ENCODE measurements at regions not wholly inside any gene's neighbourhood (a gene's known extent, or its start where the extent isn't known, plus 50 kb on each side); places are given as distances from the start of the nearest gene placed in this dataset.

DNA sequence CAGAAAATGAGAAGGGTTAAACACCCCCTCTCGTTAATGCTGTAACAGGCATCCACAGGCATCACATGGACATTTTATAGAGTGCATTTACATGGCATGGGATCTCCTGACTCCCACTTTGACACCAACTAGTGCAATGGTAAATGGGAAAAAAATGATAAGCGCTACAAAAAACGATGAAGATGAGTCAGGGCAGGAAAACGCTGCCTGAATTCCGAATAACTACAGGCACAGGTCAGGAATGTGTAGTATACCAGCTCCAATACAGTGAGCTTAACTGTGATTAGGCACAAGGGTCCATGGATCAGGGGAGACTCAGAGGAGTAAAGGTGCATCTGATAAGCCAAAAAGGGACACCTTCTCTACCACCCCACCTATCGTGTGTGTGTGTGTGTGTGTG is 223.6 kb downstream of the FOXO1 start:
- H3K9me3 Mint-ChIP-seq, result peaks cover 10% of the 10 kb centered on the region
- Histone ChIP-seq H3K4me3 (no peak overlapping the region), H3K79me2 (replicated peaks; ENCODE audit: insufficient read depth) (no peaks in the 10 kb centered on the region), H3K27ac (ENCODE audit: low read depth) (no peak overlapping the region), H4K20me1 (replicated peaks; ENCODE audit: insufficient read depth) (no peaks in the 10 kb centered on the region), H3K9me2 (ENCODE audit: insufficient read depth) (peaks cover 7% of the 10 kb centered on the region; the same call in 1 of the 2 replicates), H3F3A (replicated peaks; ENCODE audit: low read depth) (no peaks in the 10 kb centered on the region), H3K4me2 (no peak overlapping the region), H2AFZ (no peak overlapping the region), H3K36me3 (ENCODE audit: insufficient read depth) (no peaks in the 10 kb centered on the region), H3K27me3 (ENCODE audit: insufficient read depth) (no peaks in the 10 kb centered on the region), H3K4me1 (ENCODE audit: insufficient read depth) (no peaks in the 10 kb centered on the region)
- DNase-seq (ENCODE audit: low spot score), result no peak
- H3K4me3 Mint-ChIP-seq, result no peak overlapping the region
- no peaks in the 10 kb centered on the region for H3K27me3 Mint-ChIP-seq (ENCODE audit: insufficient read depth, low read depth, poor library complexity)
- TF ChIP-seq, protein P1, sequence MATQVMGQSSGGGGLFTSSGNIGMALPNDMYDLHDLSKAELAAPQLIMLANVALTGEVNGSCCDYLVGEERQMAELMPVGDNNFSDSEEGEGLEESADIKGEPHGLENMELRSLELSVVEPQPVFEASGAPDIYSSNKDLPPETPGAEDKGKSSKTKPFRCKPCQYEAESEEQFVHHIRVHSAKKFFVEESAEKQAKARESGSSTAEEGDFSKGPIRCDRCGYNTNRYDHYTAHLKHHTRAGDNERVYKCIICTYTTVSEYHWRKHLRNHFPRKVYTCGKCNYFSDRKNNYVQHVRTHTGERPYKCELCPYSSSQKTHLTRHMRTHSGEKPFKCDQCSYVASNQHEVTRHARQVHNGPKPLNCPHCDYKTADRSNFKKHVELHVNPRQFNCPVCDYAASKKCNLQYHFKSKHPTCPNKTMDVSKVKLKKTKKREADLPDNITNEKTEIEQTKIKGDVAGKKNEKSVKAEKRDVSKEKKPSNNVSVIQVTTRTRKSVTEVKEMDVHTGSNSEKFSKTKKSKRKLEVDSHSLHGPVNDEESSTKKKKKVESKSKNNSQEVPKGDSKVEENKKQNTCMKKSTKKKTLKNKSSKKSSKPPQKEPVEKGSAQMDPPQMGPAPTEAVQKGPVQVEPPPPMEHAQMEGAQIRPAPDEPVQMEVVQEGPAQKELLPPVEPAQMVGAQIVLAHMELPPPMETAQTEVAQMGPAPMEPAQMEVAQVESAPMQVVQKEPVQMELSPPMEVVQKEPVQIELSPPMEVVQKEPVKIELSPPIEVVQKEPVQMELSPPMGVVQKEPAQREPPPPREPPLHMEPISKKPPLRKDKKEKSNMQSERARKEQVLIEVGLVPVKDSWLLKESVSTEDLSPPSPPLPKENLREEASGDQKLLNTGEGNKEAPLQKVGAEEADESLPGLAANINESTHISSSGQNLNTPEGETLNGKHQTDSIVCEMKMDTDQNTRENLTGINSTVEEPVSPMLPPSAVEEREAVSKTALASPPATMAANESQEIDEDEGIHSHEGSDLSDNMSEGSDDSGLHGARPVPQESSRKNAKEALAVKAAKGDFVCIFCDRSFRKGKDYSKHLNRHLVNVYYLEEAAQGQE (IDR thresholded peaks at IDR 0.05; ENCODE audit: unreplicated experiment), result no peak
- TF ChIP-seq, protein P2, sequence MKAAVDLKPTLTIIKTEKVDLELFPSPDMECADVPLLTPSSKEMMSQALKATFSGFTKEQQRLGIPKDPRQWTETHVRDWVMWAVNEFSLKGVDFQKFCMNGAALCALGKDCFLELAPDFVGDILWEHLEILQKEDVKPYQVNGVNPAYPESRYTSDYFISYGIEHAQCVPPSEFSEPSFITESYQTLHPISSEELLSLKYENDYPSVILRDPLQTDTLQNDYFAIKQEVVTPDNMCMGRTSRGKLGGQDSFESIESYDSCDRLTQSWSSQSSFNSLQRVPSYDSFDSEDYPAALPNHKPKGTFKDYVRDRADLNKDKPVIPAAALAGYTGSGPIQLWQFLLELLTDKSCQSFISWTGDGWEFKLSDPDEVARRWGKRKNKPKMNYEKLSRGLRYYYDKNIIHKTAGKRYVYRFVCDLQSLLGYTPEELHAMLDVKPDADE (IDR thresholded peaks at IDR 0.05), result no peak
- TF ChIP-seq STAT1 (IDR thresholded peaks at IDR 0.05; ENCODE audit: unreplicated experiment) (no peak), NANOG (IDR thresholded peaks at IDR 0.05; ENCODE audit: borderline replicate concordance) (no peak), CREB1 (CRISPR knock-in tag; IDR thresholded peaks at IDR 0.05; ENCODE audit: low read depth) (no peak)
- no peak for ATAC-seq
- H3K27ac Mint-ChIP-seq, result no peak overlapping the region
- peaks cover 5% of the 10 kb centered on the region; the same call in 1 of the 3 replicates for H3K4me1 Mint-ChIP-seq
- peaks cover 5% of the 10 kb centered on the region; the same call in 2 of the 3 replicates for H3K36me3 Mint-ChIP-seq (ENCODE audit: low read depth)

DNA sequence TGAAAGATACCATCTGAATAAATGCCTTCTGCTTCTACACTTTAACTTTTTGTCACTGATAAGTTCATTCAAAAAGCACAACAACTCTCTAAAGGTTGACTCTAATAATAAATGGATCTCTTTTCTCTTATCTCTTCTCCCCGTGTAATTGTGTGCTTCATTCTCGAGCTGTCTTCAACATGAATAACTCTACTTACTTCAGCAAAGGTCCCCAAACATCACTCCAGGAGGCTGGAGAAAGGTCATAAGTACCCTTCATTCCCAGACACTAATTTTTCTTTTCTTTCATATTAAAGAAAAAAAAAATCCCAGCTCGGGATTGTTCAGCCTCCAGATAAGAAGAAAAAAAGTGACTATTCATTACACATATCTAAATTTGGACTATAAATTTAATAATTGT is 222.2 kb downstream of the FOXO1 start:
- DNase-seq (ENCODE audit: low spot score) (no peak), ATAC-seq (no peak)
- no peaks in the 10 kb centered on the region for H3K4me1 ChIP-seq (ENCODE audit: insufficient read depth)
- no peak overlapping the region for H3K4me3 ChIP-seq
- H3K4me2 ChIP-seq, result no peak overlapping the region
- no peaks in the 10 kb centered on the region for H3K27me3 ChIP-seq (ENCODE audit: insufficient read depth)
- no peaks in the 10 kb centered on the region for H3F3A ChIP-seq (replicated peaks; ENCODE audit: low read depth)
- peaks cover 7% of the 10 kb centered on the region; the same call in 1 of the 2 replicates for H3K9me2 ChIP-seq (ENCODE audit: insufficient read depth)
- peaks cover 5% of the 10 kb centered on the region; the same call in 2 of the 3 replicates for H3K36me3 Mint-ChIP-seq (ENCODE audit: low read depth)
- no peaks in the 10 kb centered on the region for H3K27me3 Mint-ChIP-seq (ENCODE audit: insufficient read depth, low read depth, poor library complexity)
- H3K4me1 Mint-ChIP-seq, result peaks cover 8% of the 10 kb centered on the region; the same call in 1 of the 3 replicates
- H3K27ac ChIP-seq (ENCODE audit: low read depth), result no peak overlapping the region
- no peak overlapping the region for H2AFZ ChIP-seq
- no peak overlapping the region for H3K4me3 Mint-ChIP-seq
- peaks cover 10% of the 10 kb centered on the region for H3K9me3 Mint-ChIP-seq
- no peak overlapping the region for H3K27ac Mint-ChIP-seq
- H4K20me1 ChIP-seq (replicated peaks; ENCODE audit: insufficient read depth), result no peaks in the 10 kb centered on the region
- no peaks in the 10 kb centered on the region for H3K79me2 ChIP-seq (replicated peaks; ENCODE audit: insufficient read depth)
- no peaks in the 10 kb centered on the region for H3K36me3 ChIP-seq (ENCODE audit: insufficient read depth)
- TF ChIP-seq, protein P2 (IDR thresholded peaks at IDR 0.05), result no peak
- TF ChIP-seq, protein P3, sequence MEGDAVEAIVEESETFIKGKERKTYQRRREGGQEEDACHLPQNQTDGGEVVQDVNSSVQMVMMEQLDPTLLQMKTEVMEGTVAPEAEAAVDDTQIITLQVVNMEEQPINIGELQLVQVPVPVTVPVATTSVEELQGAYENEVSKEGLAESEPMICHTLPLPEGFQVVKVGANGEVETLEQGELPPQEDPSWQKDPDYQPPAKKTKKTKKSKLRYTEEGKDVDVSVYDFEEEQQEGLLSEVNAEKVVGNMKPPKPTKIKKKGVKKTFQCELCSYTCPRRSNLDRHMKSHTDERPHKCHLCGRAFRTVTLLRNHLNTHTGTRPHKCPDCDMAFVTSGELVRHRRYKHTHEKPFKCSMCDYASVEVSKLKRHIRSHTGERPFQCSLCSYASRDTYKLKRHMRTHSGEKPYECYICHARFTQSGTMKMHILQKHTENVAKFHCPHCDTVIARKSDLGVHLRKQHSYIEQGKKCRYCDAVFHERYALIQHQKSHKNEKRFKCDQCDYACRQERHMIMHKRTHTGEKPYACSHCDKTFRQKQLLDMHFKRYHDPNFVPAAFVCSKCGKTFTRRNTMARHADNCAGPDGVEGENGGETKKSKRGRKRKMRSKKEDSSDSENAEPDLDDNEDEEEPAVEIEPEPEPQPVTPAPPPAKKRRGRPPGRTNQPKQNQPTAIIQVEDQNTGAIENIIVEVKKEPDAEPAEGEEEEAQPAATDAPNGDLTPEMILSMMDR (conservative IDR thresholded peaks at IDR 0.05; ENCODE audit: low read depth in 2 of 2), result no peak
- TF ChIP-seq STAT1 (IDR thresholded peaks at IDR 0.05; ENCODE audit: unreplicated experiment), result no peak
- TF ChIP-seq, protein P4, sequence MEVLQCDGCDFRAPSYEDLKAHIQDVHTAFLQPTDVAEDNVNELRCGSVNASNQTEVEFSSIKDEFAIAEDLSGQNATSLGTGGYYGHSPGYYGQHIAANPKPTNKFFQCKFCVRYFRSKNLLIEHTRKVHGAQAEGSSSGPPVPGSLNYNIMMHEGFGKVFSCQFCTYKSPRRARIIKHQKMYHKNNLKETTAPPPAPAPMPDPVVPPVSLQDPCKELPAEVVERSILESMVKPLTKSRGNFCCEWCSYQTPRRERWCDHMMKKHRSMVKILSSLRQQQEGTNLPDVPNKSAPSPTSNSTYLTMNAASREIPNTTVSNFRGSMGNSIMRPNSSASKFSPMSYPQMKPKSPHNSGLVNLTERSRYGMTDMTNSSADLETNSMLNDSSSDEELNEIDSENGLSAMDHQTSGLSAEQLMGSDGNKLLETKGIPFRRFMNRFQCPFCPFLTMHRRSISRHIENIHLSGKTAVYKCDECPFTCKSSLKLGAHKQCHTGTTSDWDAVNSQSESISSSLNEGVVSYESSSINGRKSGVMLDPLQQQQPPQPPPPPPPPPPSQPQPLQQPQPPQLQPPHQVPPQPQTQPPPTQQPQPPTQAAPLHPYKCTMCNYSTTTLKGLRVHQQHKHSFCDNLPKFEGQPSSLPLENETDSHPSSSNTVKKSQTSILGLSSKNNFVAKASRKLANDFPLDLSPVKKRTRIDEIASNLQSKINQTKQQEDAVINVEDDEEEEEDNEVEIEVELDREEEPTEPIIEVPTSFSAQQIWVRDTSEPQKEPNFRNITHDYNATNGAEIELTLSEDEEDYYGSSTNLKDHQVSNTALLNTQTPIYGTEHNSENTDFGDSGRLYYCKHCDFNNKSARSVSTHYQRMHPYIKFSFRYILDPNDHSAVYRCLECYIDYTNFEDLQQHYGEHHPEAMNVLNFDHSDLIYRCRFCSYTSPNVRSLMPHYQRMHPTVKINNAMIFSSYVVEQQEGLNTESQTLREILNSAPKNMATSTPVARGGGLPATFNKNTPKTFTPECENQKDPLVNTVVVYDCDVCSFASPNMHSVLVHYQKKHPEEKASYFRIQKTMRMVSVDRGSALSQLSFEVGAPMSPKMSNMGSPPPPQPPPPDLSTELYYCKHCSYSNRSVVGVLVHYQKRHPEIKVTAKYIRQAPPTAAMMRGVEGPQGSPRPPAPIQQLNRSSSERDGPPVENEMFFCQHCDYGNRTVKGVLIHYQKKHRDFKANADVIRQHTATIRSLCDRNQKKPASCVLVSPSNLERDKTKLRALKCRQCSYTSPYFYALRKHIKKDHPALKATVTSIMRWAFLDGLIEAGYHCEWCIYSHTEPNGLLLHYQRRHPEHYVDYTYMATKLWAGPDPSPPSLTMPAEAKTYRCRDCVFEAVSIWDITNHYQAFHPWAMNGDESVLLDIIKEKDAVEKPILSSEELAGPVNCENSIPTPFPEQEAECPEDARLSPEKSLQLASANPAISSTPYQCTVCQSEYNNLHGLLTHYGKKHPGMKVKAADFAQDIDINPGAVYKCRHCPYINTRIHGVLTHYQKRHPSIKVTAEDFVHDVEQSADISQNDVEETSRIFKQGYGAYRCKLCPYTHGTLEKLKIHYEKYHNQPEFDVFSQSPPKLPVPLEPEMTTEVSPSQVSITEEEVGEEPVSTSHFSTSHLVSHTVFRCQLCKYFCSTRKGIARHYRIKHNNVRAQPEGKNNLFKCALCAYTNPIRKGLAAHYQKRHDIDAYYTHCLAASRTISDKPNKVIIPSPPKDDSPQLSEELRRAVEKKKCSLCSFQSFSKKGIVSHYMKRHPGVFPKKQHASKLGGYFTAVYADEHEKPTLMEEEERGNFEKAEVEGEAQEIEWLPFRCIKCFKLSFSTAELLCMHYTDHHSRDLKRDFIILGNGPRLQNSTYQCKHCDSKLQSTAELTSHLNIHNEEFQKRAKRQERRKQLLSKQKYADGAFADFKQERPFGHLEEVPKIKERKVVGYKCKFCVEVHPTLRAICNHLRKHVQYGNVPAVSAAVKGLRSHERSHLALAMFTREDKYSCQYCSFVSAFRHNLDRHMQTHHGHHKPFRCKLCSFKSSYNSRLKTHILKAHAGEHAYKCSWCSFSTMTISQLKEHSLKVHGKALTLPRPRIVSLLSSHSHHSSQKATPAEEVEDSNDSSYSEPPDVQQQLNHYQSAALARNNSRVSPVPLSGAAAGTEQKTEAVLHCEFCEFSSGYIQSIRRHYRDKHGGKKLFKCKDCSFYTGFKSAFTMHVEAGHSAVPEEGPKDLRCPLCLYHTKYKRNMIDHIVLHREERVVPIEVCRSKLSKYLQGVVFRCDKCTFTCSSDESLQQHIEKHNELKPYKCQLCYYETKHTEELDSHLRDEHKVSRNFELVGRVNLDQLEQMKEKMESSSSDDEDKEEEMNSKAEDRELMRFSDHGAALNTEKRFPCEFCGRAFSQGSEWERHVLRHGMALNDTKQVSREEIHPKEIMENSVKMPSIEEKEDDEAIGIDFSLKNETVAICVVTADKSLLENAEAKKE (CRISPR knock-in tag; IDR thresholded peaks at IDR 0.05), result no peak

All from GM23338 (cell line).